Esophagus squamous epithelium (tissue), 5 donors: ENCODE measurements at regions not wholly inside any gene's neighbourhood (a gene's known extent, or its start where the extent isn't known, plus 50 kb on each side); places are given as distances from the start of the nearest gene placed in this dataset.

Experiments
- DNase-seq: peaks from one replicate; lab custom pipeline; 2025; lab: John Stamatoyannopoulos, UW
- H3K27ac ChIP-seq, 4 donors: fragments of 200-600 bp; sonication (generic); one replicate each; pipeline ENCODE4 v1.5.1; 2016 to 2019; ENCODE audit warnings: mild to moderate bottlenecking in 1 of 4
- H3K27me3 ChIP-seq, 4 donors: fragments of 200-600 bp; sonication (generic); 1 replicate in 3 of 4; 2 replicates in 1 of 4; pipeline versions ENCODE4 v1.5.1 to v1.6.0; 2017 to 2021; ENCODE audit warnings: antibody characterized with exemption in 1 of 4
- H3K36me3 ChIP-seq, 3 donors: fragments of 200-600 bp; sonication (generic); one replicate each; pipeline ENCODE4 v1.5.1; 2016 to 2019
- H3K4me1 ChIP-seq, 3 donors: fragments of 200-600 bp; sonication (generic); one replicate each; pipeline ENCODE4 v1.5.1; 2017 to 2019
- H3K4me3 ChIP-seq, 4 donors: fragments of 200-600 bp; sonication (generic); 1 replicate in 3 of 4; 2 replicates in 1 of 4; pipeline ENCODE4 v1.5.1; 2016 to 2019; ENCODE audit warnings: mild to moderate bottlenecking in 2 of 4, moderate library complexity in 1 of 4
- H3K9me3 ChIP-seq, 3 donors: fragments of 200-600 bp; sonication (generic); one replicate each; pipeline ENCODE4 v1.5.1; 2016 to 2019
- POLR2A ChIP-seq, 4 donors: fragments of 450-650 bp; IDR thresholded peaks; one replicate each; pipeline ENCODE4 v1.6.1; 2017; ENCODE audit warnings: antibody characterized with exemption in 4 of 4, mild to moderate bottlenecking in 4 of 4, moderate library complexity in 3 of 4
- WGBS, 2 donors: methylation state at CpG; one replicate each; pipeline ENCODE4 v1.1.5; 2018; 5-methylcytosine and 5-hydroxymethylcytosine counted together
- intact Hi-C: fragments of 100-400 bp; cut with DNase I; formaldehyde crosslinking; loops from one replicate; pipeline ENCODE4 v1.15.0; 2022
- TF ChIP-seq, protein P1 (sequence below), 6 experiments: fragments of 450-650 bp in 4 of 6; fragments of 200-600 bp in 2 of 6; sonication (generic) in 2 of 6; IDR thresholded peaks; one replicate each; pipeline ENCODE4 v1.5.1; 2016 to 2019; ENCODE audit warnings: antibody characterized with exemption in 6 of 6, mild to moderate bottlenecking in 4 of 6, moderate library complexity in 4 of 6
- donor health status: DM: yes; HTN: yes; CAD: no.

DNA sequence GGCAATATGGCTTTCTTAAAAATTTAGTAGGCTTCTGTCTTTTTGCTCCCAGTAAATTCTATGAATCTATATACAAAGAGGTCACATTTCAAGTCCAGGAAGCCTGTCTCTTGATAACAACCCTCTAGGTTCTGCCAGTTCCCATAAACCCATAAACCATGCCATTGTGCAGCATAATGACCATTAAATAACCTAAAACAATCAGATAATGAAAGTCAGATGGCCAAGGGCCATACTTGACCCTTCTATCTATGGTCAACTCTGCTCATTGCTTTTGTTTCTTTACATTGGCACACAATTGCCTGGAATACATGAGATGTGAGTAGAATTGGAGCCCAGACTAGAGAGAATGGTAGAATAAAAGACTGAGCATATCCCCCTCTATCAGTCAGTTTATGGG is 305.4 kb upstream of the KIF2A start:
- H3K4me1 ChIP-seq = no peaks in the 10 kb centered on the region
- no peaks in the 10 kb centered on the region for H3K9me3 ChIP-seq
- TF ChIP-seq, protein P1, sequence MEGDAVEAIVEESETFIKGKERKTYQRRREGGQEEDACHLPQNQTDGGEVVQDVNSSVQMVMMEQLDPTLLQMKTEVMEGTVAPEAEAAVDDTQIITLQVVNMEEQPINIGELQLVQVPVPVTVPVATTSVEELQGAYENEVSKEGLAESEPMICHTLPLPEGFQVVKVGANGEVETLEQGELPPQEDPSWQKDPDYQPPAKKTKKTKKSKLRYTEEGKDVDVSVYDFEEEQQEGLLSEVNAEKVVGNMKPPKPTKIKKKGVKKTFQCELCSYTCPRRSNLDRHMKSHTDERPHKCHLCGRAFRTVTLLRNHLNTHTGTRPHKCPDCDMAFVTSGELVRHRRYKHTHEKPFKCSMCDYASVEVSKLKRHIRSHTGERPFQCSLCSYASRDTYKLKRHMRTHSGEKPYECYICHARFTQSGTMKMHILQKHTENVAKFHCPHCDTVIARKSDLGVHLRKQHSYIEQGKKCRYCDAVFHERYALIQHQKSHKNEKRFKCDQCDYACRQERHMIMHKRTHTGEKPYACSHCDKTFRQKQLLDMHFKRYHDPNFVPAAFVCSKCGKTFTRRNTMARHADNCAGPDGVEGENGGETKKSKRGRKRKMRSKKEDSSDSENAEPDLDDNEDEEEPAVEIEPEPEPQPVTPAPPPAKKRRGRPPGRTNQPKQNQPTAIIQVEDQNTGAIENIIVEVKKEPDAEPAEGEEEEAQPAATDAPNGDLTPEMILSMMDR (IDR thresholded peaks at IDR 0.05) = no peak
- no peak for TF ChIP-seq POLR2A (IDR thresholded peaks at IDR 0.05)
- intact Hi-C loops = no loop called here
- no peak overlapping the region for H3K4me3 ChIP-seq
- peaks cover 0 to 17% (median 0%) of the 10 kb centered on the region in 4 donors for H3K27me3 ChIP-seq
- no peak for DNase-seq
- no peak overlapping the region for H3K27ac ChIP-seq
- no peaks in the 10 kb centered on the region for H3K36me3 ChIP-seq

DNA sequence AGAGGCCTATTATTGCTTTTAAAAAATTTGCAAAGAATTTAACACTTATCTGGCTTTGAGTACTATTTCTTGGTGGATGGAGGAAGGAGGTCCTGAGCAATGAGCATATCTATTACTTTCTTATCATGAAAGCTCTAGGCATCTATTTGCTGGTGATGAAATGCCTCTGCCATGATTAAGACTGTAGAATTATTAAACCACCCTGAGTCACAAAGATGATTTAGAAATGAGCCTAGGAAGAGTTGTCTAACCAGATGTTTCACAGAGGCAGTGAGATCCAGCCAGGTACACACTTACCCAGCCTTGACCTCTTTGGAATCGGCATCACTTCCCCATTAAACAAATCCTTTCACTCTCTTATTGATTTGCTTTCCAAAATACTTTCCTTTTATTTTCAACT is 304.4 kb upstream of the KIF2A start:
- Histone ChIP-seq H3K4me1 (no peaks in the 10 kb centered on the region), H3K36me3 (no peaks in the 10 kb centered on the region), H3K4me3 (no peak overlapping the region), H3K27me3 (peaks cover 0 to 25% (median 0%) of the 10 kb centered on the region in 4 donors), H3K9me3 (no peaks in the 10 kb centered on the region), H3K27ac (no peak overlapping the region)
- intact Hi-C loops = no loop called here
- no peak for TF ChIP-seq POLR2A (IDR thresholded peaks at IDR 0.05)
- 52 to 77% methylated on average over 1 of the region's 1 CpG for WGBS, 2 donors
- no peak for DNase-seq

DNA sequence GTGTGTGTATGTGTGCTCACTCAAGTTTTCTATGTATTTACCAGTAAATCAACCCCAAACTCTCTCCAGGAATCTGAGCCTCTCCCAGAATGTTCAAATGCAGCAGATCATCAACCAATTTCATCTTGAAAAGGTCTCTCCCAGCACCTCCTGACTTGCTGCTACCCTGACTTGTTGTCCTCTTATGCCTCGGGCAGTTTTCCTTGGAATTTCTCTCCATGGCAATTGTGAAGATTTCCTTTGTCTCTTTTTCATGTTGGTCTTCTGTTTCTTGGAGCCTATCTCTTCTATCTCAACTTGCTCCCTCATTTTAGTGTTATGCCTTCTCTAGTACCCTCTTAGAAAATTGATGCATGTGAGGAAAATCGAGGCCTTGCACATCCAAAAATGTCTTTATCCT is 303.6 kb upstream of the KIF2A start:
- WGBS, 2 donors = 52 to 72% methylated on average over 2 of the region's 2 CpGs
- Histone ChIP-seq H3K4me1 (no peaks in the 10 kb centered on the region), H3K36me3 (no peaks in the 10 kb centered on the region), H3K27ac (no peak overlapping the region), H3K4me3 (no peak overlapping the region), H3K9me3 (no peaks in the 10 kb centered on the region), H3K27me3 (peaks cover 0 to 33% (median 0%) of the 10 kb centered on the region in 4 donors)
- TF ChIP-seq POLR2A (IDR thresholded peaks at IDR 0.05) = no peak
- TF ChIP-seq, protein P1 (IDR thresholded peaks at IDR 0.05) = no peak
- DNase-seq = no peak
- intact Hi-C loops = no loop called here

DNA sequence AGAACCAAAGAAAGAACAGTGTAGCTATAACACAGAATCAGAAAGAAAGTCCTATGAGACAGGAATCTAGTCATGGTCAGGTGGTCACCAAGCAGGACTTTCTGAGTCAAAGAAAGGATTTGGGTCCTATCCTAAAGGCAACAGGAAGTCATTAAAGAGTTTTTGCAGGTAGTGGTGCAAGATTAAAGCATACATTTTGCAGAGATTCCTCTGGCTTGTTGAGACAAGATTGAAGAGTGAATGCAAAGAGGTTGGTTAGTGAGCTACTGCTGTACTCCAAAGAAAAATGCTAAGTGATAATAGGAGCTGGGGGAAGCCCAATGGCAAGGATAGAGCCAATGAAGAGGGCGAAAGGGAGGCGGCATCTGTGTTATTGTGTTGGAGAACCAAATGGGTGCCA is 300.5 kb upstream of the KIF2A start:
- no peak for DNase-seq
- TF ChIP-seq POLR2A (IDR thresholded peaks at IDR 0.05) = no peak
- TF ChIP-seq, protein P1 (IDR thresholded peaks at IDR 0.05) = no peak
- Histone ChIP-seq H3K9me3 (no peaks in the 10 kb centered on the region), H3K27me3 (peaks cover 0 to 61% (median 0%) of the 10 kb centered on the region in 4 donors), H3K4me3 (no peak overlapping the region), H3K36me3 (no peaks in the 10 kb centered on the region), H3K27ac (no peak overlapping the region), H3K4me1 (no peaks in the 10 kb centered on the region)
- 88 to 91% methylated on average over 2 of the region's 2 CpGs for WGBS, 2 donors
- intact Hi-C loops = no loop called here

DNA sequence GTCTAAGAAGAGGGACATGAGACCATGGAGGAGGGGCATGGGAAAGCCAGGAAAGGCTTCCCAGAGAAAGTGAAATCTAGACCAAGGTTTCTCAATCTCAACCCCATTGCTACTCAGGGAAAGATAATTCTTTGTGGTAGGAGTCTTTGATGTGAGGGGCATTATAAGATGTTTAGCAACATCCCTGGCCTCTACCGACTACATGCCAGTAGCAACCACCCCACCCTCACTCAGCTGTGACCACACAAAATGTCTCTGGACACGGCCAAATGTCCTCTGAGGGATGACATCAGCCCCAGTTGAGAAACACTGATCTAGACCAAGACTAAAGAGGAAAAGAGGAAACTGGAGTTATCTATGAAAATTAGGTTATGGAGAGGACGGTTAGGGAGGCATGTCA is 298.5 kb upstream of the KIF2A start:
- H3K27ac ChIP-seq = no peak overlapping the region
- no peak for DNase-seq
- WGBS, 2 donors = 64 to 91% methylated on average over 3 of the region's 3 CpGs
- H3K4me1 ChIP-seq = no peaks in the 10 kb centered on the region
- intact Hi-C loops = no loop called here
- no peak overlapping the region for H3K4me3 ChIP-seq
- no peaks in the 10 kb centered on the region for H3K9me3 ChIP-seq
- H3K36me3 ChIP-seq = no peaks in the 10 kb centered on the region
- TF ChIP-seq, protein P1 (IDR thresholded peaks at IDR 0.05) = no peak
- TF ChIP-seq POLR2A (IDR thresholded peaks at IDR 0.05) = no peak
- H3K27me3 ChIP-seq = peaks cover 0 to 78% (median 0%) of the 10 kb centered on the region in 4 donors

DNA sequence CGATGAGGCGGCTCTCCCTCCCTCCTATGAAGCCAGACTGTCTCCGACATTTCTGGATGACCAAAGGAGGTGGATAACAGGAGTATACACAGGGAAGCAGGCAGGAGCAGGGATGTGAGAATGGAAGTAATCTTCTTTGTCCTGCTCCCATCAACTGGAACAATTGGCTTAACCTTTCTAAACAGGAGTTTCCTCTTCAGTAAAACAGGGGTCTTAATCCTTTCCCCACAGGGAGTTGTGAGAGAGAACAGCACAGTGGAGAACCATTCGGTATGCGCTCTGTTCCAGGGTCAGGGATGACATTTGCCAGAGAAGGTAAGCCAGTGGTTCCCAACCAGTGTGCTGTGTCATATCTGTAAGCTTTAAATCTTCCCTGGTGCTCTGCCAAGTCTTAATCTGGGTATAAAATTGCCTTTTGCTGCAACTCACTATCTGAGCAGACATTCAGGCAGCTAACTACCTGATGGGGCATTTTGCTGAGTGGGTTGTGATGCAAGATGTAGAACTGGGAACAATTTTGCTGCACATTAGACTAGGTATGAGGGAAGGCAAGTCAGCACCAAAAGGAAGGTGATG is 294.8 kb upstream of the KIF2A start:
- no peak overlapping the region for H3K27ac ChIP-seq
- no peak overlapping the region for H3K4me3 ChIP-seq
- intact Hi-C loops = no loop called here
- no peaks in the 10 kb centered on the region for H3K4me1 ChIP-seq
- H3K27me3 ChIP-seq = peaks cover 0 to 77% (median 0%) of the 10 kb centered on the region in 4 donors
- DNase-seq = no peak
- TF ChIP-seq POLR2A (IDR thresholded peaks at IDR 0.05) = no peak
- TF ChIP-seq, protein P1 (IDR thresholded peaks at IDR 0.05) = no peak
- no peaks in the 10 kb centered on the region for H3K36me3 ChIP-seq
- 76 to 85% methylated on average over 5 of the region's 5 CpGs for WGBS, 2 donors
- no peaks in the 10 kb centered on the region for H3K9me3 ChIP-seq
